Activated CD4-positive, alpha-beta memory T cell treated with anti-CD3 and anti-CD28 coated beads, Interleukin-2, amount 10 ng/mL, durations not matched to agents 7 days and 5 days (primary cell): ENCODE measurements at regions not wholly inside any gene's neighbourhood (a gene's known extent, or its start where the extent isn't known, plus 50 kb on each side); places are given as distances from the start of the nearest gene placed in this dataset.

ENCODE experiments used
- CTCF ChIA-PET: fragments of 350-600 bp; sonication (Branson Sonifier 250); formaldehyde crosslinking; loops from one replicate; lab custom pipeline; 2021; ENCODE audit warnings: antibody characterized with exemption, inconsistent platforms; lab: Charles Lee
- POLR2A ChIA-PET: fragments of 350-600 bp; sonication (Branson Sonifier 250); formaldehyde crosslinking; loops from one replicate; lab custom pipeline; 2021; ENCODE audit warnings: antibody characterized with exemption; lab: Charles Lee
- DNase-seq: peaks from one replicate; pipeline ENCODE4 v3.0.0-alpha.2; 2020
- H3K27ac Mint-ChIP-seq: one replicate; pipeline ENCODE4 v1.8.0; 2021; ENCODE audit warnings: mild to moderate bottlenecking, mixed read lengths
- H3K27me3 Mint-ChIP-seq: one replicate; pipeline ENCODE4 v1.8.0; 2021; ENCODE audit warnings: mixed read lengths
- H3K36me3 Mint-ChIP-seq: one replicate; pipeline ENCODE4 v1.8.0; 2021; ENCODE audit warnings: low read depth, mixed read lengths
- H3K4me1 Mint-ChIP-seq: one replicate; pipeline ENCODE4 v1.8.0; 2021; ENCODE audit warnings: mixed read lengths
- H3K4me3 Mint-ChIP-seq: one replicate; pipeline ENCODE4 v1.8.0; 2021; ENCODE audit warnings: mild to moderate bottlenecking, mixed read lengths
- H3K9me3 Mint-ChIP-seq: one replicate; pipeline ENCODE4 v1.8.0; 2021; ENCODE audit warnings: mixed read lengths

GRCh38 chr1:187893471-187893870 lies 1064.7 kb downstream of the PLA2G4A start:
- no peaks in the 10 kb centered on the region for H3K4me1 Mint-ChIP-seq
- H3K9me3 Mint-ChIP-seq: peaks cover 11% of the 10 kb centered on the region
- POLR2A ChIA-PET: no interaction called here
- H3K36me3 Mint-ChIP-seq: no peaks in the 10 kb centered on the region
- no peak overlapping the region for H3K27ac Mint-ChIP-seq
- DNase-seq: no peak
- H3K4me3 Mint-ChIP-seq: no peak overlapping the region
- H3K27me3 Mint-ChIP-seq: no peaks in the 10 kb centered on the region
- CTCF ChIA-PET: no interaction called here

DNA sequence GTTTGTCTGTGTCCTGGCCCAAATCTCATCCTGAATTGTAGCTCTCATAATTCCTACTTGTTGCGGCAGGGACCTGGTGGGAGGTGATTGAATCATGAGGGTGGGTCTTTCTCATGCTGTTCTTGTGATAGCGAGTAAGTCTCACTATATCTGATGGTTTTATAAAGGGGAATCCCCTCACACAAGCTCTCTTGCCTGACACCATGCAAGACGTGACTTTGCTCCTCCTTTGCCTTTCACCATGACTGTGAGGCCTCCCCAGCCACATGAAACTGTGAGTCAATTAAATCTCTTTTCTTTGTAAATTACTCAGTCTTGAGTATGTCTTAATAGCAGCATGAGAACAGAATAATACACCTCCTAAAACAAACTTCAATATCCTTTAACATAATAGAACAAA lies 1065.6 kb downstream of the PLA2G4A start:
- no peak overlapping the region for H3K4me3 Mint-ChIP-seq
- no peaks in the 10 kb centered on the region for H3K4me1 Mint-ChIP-seq
- POLR2A ChIA-PET: no interaction called here
- H3K9me3 Mint-ChIP-seq: peaks cover 8% of the 10 kb centered on the region
- H3K27ac Mint-ChIP-seq: no peak overlapping the region
- H3K36me3 Mint-ChIP-seq: no peaks in the 10 kb centered on the region
- CTCF ChIA-PET: no interaction called here
- no peaks in the 10 kb centered on the region for H3K27me3 Mint-ChIP-seq
- no peak for DNase-seq

- DNase-seq: no peak
- H3K9me3 Mint-ChIP-seq: no peaks in the 10 kb centered on the region
- POLR2A ChIA-PET: no interaction called here
Observed at GRCh38 chr1:187903223-187903622, 1074.5 kb downstream of the PLA2G4A start.

GRCh38 chr1:187909382-187909781 lies 1080.6 kb downstream of the PLA2G4A start:
- Mint-ChIP-seq H3K36me3 (no peaks in the 10 kb centered on the region), H3K27ac (no peak overlapping the region), H3K27me3 (no peaks in the 10 kb centered on the region), H3K4me3 (no peak overlapping the region), H3K9me3 (no peaks in the 10 kb centered on the region), H3K4me1 (no peaks in the 10 kb centered on the region)
- no peak for DNase-seq
- ChIA-PET CTCF (no interaction called here), POLR2A (no interaction called here)

More at GRCh38 chr1:187903223-187903622, 1074.5 kb downstream of the PLA2G4A start:
- Mint-ChIP-seq H3K4me1 (no peaks in the 10 kb centered on the region), H3K4me3 (no peak overlapping the region), H3K36me3 (no peaks in the 10 kb centered on the region), H3K27me3 (no peaks in the 10 kb centered on the region), H3K27ac (no peak overlapping the region)
- CTCF ChIA-PET: no interaction called here

DNA sequence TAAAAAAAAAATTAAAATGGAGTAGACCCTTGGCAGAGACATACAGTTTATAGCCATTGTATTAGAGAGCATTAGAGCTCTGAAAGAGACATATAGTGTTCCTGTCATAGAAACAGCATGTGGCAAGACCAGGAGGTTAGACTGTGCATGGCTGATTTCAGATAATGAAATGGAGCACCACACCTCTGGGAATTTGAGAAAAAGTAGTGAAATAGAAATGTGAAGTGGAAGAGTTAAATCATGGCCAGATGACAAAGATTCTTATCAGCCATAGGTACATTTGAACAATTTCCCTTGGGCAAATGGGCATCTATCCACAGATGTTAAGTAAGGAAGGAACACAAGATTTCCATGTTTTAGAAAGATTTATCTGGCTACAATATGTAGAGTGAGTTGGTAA lies 1083.1 kb downstream of the PLA2G4A start:
- Mint-ChIP-seq H3K4me1 (no peaks in the 10 kb centered on the region), H3K36me3 (no peaks in the 10 kb centered on the region), H3K4me3 (no peak overlapping the region), H3K27ac (no peak overlapping the region), H3K27me3 (no peaks in the 10 kb centered on the region), H3K9me3 (peaks cover 3% of the 10 kb centered on the region)
- CTCF ChIA-PET: no interaction called here
- no peak for DNase-seq
- POLR2A ChIA-PET: no interaction called here

- no peak overlapping the region for H3K4me3 Mint-ChIP-seq
- no peak for DNase-seq
- H3K36me3 Mint-ChIP-seq: no peaks in the 10 kb centered on the region
- no peak overlapping the region for H3K27ac Mint-ChIP-seq
- H3K4me1 Mint-ChIP-seq: no peaks in the 10 kb centered on the region
- H3K27me3 Mint-ChIP-seq: no peaks in the 10 kb centered on the region
- POLR2A ChIA-PET: no interaction called here
- peaks cover 3% of the 10 kb centered on the region for H3K9me3 Mint-ChIP-seq
- CTCF ChIA-PET: no interaction called here
Observed at GRCh38 chr1:187920976-187921375, 1092.2 kb downstream of the PLA2G4A start.

GRCh38 chr1:187921426-187921825 lies 1092.7 kb downstream of the PLA2G4A start:
- no peak overlapping the region for H3K4me3 Mint-ChIP-seq
- H3K27me3 Mint-ChIP-seq: no peaks in the 10 kb centered on the region
- H3K9me3 Mint-ChIP-seq: peaks cover 3% of the 10 kb centered on the region
- ChIA-PET POLR2A (no interaction called here), CTCF (no interaction called here)
- H3K36me3 Mint-ChIP-seq: no peaks in the 10 kb centered on the region
- no peaks in the 10 kb centered on the region for H3K4me1 Mint-ChIP-seq
- no peak overlapping the region for H3K27ac Mint-ChIP-seq
- DNase-seq: no peak

DNA sequence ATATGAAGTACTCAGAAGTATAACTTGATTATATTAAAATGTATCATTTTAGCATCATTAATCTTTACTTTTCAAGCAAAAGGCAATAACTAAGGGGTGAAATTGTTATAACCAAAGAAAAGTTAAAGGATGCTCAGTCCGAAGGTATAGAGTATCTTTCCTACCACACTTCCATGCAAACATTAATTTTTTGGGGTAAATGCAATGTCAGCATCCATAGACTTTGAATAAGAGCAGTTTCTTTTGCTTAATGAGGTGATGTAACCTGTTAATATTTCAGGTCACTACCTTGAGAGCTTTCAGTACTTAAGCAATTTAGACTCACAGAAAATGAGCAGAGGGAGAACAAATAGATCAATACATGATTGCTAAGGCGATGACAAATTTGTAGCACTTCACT lies 1093.5 kb downstream of the PLA2G4A start:
- H3K27ac Mint-ChIP-seq: no peak overlapping the region
- H3K36me3 Mint-ChIP-seq: no peaks in the 10 kb centered on the region
- POLR2A ChIA-PET: no interaction called here
- no peak overlapping the region for H3K4me3 Mint-ChIP-seq
- DNase-seq: no peak
- CTCF ChIA-PET: no interaction called here
- H3K4me1 Mint-ChIP-seq: no peaks in the 10 kb centered on the region
- no peaks in the 10 kb centered on the region for H3K9me3 Mint-ChIP-seq
- no peaks in the 10 kb centered on the region for H3K27me3 Mint-ChIP-seq

- Mint-ChIP-seq H3K27me3 (no peaks in the 10 kb centered on the region), H3K4me3 (no peak overlapping the region), H3K27ac (no peak overlapping the region), H3K4me1 (no peaks in the 10 kb centered on the region), H3K9me3 (no peaks in the 10 kb centered on the region), H3K36me3 (no peaks in the 10 kb centered on the region)
- no peak for DNase-seq
- CTCF ChIA-PET: no interaction called here
- POLR2A ChIA-PET: no interaction called here
Observed at GRCh38 chr1:187924252-187924651, 1095.5 kb downstream of the PLA2G4A start.

DNA sequence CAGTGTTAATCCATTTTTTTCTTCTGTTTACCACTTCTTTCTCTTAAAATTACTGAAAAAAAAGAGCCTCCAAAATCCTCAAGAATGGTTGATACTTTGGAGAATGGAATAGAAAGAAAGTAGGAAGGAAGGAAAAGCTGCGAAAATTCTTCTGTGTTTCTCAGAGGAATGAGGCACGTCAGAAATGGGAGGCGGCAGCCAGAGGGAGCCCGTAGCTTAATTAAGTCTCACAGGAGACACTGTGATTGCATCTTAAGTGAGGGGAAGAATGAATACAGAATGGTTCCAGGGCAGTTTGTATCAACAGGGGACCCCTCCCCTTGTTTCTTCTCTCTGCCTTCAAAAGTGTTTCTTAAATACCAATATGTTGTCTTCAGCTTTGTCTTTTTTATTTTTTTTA lies 1099.5 kb downstream of the PLA2G4A start:
- no peak for DNase-seq
- ChIA-PET POLR2A (no interaction called here), CTCF (no interaction called here)
- Mint-ChIP-seq H3K36me3 (no peaks in the 10 kb centered on the region), H3K27me3 (no peaks in the 10 kb centered on the region), H3K9me3 (no peaks in the 10 kb centered on the region), H3K4me1 (no peaks in the 10 kb centered on the region), H3K4me3 (no peak overlapping the region), H3K27ac (no peak overlapping the region)

- POLR2A ChIA-PET: no interaction called here
Observed at GRCh38 chr1:187928696-187929095, 1099.9 kb downstream of the PLA2G4A start.

DNA sequence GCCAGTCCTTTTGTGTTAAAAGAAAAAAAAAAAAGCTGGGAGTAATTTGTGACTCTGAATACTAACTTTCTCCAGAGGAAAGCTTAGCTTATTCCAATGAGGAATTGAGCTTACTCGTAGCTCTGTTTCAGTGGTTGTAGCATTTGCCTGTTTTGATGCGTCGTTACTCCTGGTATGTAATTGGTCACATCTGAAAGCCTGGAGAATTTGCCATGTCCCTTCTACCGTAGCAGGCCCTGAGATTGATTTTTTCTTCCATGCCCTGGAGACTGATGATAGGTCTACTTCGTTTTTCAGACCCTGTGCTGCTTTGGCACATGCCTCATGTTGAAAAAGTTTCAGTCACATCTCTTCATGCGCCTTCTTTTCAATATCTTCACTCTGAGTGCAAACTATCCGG lies 1103.0 kb downstream of the PLA2G4A start:
- H3K27ac Mint-ChIP-seq: no peak overlapping the region
- no peaks in the 10 kb centered on the region for H3K9me3 Mint-ChIP-seq
- CTCF ChIA-PET: no interaction called here
- POLR2A ChIA-PET: no interaction called here
- no peak overlapping the region for H3K4me3 Mint-ChIP-seq
- DNase-seq: no peak
- no peaks in the 10 kb centered on the region for H3K27me3 Mint-ChIP-seq
- H3K4me1 Mint-ChIP-seq: no peaks in the 10 kb centered on the region
- no peaks in the 10 kb centered on the region for H3K36me3 Mint-ChIP-seq

More at GRCh38 chr1:187928696-187929095, 1099.9 kb downstream of the PLA2G4A start:
- Mint-ChIP-seq H3K9me3 (no peaks in the 10 kb centered on the region), H3K27me3 (no peaks in the 10 kb centered on the region), H3K27ac (no peak overlapping the region), H3K4me1 (no peaks in the 10 kb centered on the region), H3K4me3 (no peak overlapping the region), H3K36me3 (no peaks in the 10 kb centered on the region)
- DNase-seq: no peak
- CTCF ChIA-PET: no interaction called here

DNA sequence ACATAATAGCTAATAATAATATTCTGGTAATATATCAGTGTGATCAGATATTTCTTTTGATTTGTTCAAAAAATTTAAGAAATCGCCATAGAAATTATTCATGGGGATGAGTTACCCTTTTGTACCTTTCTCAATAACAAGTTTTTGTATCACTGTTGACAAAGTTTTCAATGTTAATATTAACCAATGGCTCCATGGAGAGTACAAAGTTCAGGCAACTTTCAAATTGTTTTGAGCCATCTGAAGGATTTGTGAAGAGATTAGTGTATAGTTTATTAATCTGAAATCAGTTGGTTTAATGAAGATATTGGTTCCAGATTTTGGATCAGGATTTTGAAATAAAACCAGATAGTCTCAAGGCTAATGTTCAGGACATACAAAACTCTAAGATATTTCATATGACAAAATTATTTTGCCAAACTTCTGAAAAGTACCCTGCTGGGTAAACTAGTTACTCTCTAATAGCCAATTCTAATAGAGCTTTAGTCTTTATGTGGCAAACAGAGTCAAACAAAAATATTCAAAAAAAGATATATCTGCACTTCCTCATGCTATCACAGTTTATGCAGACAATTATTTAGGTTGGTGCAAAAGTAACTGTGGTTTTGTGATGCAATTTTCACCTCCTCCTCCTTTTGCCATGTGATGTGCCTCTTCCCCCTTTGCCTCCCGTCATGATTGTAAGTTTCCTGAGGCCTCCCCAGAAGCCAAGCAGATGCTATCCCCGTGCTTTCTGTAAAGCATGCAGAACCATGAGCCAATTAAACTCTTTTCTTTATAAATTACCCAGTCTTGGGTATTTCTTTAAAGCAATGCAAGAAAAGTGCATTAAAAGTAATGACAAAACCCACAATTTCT lies 1105.0 kb downstream of the PLA2G4A start:
- no peaks in the 10 kb centered on the region for H3K27me3 Mint-ChIP-seq
- no peaks in the 10 kb centered on the region for H3K4me1 Mint-ChIP-seq
- H3K9me3 Mint-ChIP-seq: no peaks in the 10 kb centered on the region
- H3K36me3 Mint-ChIP-seq: no peaks in the 10 kb centered on the region
- no peak overlapping the region for H3K27ac Mint-ChIP-seq
- no peak for DNase-seq
- ChIA-PET POLR2A (no interaction called here), CTCF (no interaction called here)
- H3K4me3 Mint-ChIP-seq: no peak overlapping the region

DNA sequence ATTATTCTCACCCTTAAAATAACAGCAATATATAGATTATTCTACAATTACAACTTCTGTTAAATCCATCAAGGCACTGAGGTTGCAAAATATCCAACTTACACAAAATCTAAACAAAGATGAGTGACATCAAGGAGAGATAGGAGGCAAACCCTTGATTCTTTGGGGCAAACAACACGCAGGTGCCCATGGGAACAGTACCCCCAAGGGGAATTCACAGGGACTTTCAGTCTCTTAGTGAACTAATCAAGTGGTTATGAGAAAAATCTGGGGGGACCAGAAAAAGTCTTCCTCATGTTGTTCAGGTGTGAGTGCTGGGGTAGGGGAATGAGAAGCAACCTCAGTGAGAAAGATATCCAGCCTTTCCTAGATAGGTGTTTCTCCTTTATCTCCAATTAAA lies 1107.9 kb downstream of the PLA2G4A start:
- Mint-ChIP-seq H3K4me1 (no peaks in the 10 kb centered on the region), H3K27ac (no peak overlapping the region), H3K27me3 (no peaks in the 10 kb centered on the region), H3K4me3 (no peak overlapping the region), H3K9me3 (no peaks in the 10 kb centered on the region), H3K36me3 (no peaks in the 10 kb centered on the region)
- ChIA-PET CTCF (no interaction called here), POLR2A (no interaction called here)
- no peak for DNase-seq
